ENCODE measurements at regions not wholly inside any gene's neighbourhood (a gene's known extent, or its start where the extent isn't known, plus 50 kb on each side); places are given as distances from the start of the nearest gene placed in this dataset.

DNA sequence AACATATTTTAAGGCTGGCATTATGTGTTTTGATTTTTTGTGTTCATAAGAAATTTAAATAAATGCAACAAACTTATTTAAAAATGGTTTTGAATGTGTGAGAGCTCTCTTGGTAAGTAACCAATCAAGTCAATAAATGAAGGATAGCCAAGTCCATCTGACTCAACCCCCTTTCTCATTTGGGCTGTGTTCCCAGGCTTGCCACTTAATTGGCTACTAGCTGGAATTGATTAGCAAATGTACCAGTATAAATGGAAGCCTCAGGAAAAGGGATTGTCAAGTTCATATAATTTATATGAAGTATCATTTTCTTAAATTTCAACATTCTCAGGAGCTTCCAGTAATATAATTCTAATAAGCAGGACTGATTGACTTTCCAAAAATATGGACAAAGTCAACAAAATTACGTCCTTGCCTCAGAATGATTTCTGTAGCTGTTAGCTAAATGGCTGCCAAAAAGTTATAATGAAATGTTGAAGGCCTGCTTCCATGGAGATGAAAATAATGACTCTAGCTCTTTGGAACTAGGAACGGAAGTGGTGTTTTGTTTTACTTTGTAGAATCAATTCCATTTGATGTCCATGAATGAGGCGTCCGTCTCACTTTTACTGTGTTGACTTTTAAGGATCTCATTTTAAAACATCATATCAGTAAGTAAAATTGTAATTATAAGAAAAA is 614.9 kb downstream of the CDH26 start:
- H3K36me3 Mint-ChIP-seq (ENCODE audit: low read depth) = no peaks in the 10 kb centered on the region

GRCh38 chr20:60576236-60576635 is 618.0 kb downstream of the CDH26 start:
- Mint-ChIP-seq H3K9me3 (no peaks in the 10 kb centered on the region), H3K27me3 (ENCODE audit: low read depth) (no peaks in the 10 kb centered on the region), H3K36me3 (ENCODE audit: low read depth) (no peaks in the 10 kb centered on the region), H3K4me1 (ENCODE audit: low read depth) (no peaks in the 10 kb centered on the region), H3K27ac (no peak overlapping the region), H3K4me3 (no peak overlapping the region)
- no peak for DNase-seq
- CTCF ChIA-PET = no interaction called here
- intact Hi-C loops (cut with micrococcal nuclease) = no loop called here

More for the DNA sequence above, 614.9 kb downstream of the CDH26 start:
- no peak for DNase-seq
- Mint-ChIP-seq H3K27me3 (ENCODE audit: low read depth) (peaks cover 2% of the 10 kb centered on the region), H3K4me3 (no peak overlapping the region), H3K27ac (no peak overlapping the region), H3K4me1 (ENCODE audit: low read depth) (no peaks in the 10 kb centered on the region), H3K9me3 (no peaks in the 10 kb centered on the region)
- CTCF ChIA-PET = no interaction called here
- intact Hi-C loops (cut with micrococcal nuclease) = no loop called here

GRCh38 chr20:60579941-60580515 is 621.8 kb downstream of the CDH26 start:
- Mint-ChIP-seq H3K27me3 (ENCODE audit: low read depth) (no peaks in the 10 kb centered on the region), H3K27ac (no peak overlapping the region), H3K9me3 (no peaks in the 10 kb centered on the region), H3K4me3 (no peak overlapping the region), H3K4me1 (ENCODE audit: low read depth) (no peaks in the 10 kb centered on the region), H3K36me3 (ENCODE audit: low read depth) (no peaks in the 10 kb centered on the region)
- CTCF ChIA-PET = no interaction called here
- intact Hi-C loops (cut with micrococcal nuclease) = no loop called here
- no peak for DNase-seq

DNA sequence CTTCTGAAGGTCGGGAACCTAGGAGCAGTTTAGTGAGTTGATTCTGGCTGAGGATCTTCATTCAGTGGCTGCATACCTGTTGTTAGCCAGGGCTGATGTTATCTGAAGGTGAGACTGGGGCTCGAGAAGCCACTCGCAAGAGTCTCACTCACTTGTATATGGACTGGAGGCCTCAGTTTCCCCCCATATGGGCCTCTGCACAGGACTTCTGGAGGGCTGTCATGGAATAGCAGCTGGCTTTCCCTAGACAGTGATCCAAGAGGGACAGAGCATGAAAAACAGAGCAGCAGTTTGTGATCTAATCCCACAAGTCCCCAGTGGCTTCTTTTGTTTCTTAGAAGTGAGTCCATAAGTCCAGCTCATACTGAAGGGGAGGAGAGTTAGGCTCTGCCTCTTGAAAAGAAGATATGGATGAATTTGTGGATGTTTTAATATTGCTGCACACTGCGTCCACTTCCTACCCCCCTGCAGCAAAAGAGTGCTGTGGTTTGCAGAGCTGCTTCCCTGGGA is 623.4 kb downstream of the CDH26 start:
- Mint-ChIP-seq H3K9me3 (no peaks in the 10 kb centered on the region), H3K4me1 (ENCODE audit: low read depth) (no peaks in the 10 kb centered on the region)
- DNase-seq = no peak

DNA sequence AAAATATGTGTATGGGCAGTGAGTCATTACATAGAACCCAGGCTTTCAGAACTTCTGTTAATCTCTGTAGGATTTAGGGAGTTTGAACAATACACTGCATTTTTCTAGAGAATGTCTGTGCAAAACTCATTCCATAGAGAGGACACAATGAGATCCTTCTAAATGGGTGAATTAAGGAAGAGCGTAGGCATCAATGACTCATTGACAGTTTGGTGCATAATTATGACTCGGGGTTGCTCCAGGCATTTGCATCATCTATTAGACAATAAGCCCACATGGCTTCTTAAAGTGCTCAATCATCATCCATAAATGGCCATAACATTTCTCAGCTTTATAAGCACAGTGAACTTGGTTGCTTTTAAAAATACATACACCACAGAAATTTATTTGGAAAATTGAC is 625.5 kb downstream of the CDH26 start:
- no peaks in the 10 kb centered on the region for H3K27me3 Mint-ChIP-seq (ENCODE audit: low read depth)
- H3K9me3 Mint-ChIP-seq = no peaks in the 10 kb centered on the region
- intact Hi-C loops (cut with micrococcal nuclease) = no loop called here
- DNase-seq = no peak
- no peaks in the 10 kb centered on the region for H3K36me3 Mint-ChIP-seq (ENCODE audit: low read depth)
- CTCF ChIA-PET = no interaction called here
- H3K4me1 Mint-ChIP-seq (ENCODE audit: low read depth) = no peaks in the 10 kb centered on the region
- no peak overlapping the region for H3K27ac Mint-ChIP-seq
- H3K4me3 Mint-ChIP-seq = no peak overlapping the region

More for the DNA sequence above, 623.4 kb downstream of the CDH26 start:
- Mint-ChIP-seq H3K27ac (no peak overlapping the region), H3K4me3 (no peak overlapping the region), H3K36me3 (ENCODE audit: low read depth) (no peaks in the 10 kb centered on the region), H3K27me3 (ENCODE audit: low read depth) (no peaks in the 10 kb centered on the region)
- intact Hi-C loops (cut with micrococcal nuclease) = no loop called here
- CTCF ChIA-PET = no interaction called here

DNA sequence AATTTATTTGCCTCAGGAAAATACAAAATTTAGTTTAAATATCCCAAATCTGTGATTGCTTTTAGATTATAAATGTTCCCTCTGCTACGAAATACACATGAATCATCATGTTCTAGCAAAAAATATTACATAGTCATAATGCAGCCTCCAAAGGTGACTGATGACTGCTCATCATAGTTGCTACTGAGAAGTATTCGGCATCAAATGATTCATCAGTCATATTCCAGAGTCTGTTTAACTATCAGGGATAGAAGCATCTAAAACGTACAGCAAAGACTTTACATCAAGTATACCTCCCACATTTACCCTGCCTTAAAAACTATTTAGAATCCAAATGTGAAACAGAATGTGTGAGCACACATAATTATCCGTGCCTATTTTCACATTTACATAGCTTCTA is 626.0 kb downstream of the CDH26 start:
- Mint-ChIP-seq H3K36me3 (ENCODE audit: low read depth) (no peaks in the 10 kb centered on the region), H3K4me3 (no peak overlapping the region), H3K9me3 (no peaks in the 10 kb centered on the region), H3K4me1 (ENCODE audit: low read depth) (no peaks in the 10 kb centered on the region), H3K27ac (no peak overlapping the region), H3K27me3 (ENCODE audit: low read depth) (no peaks in the 10 kb centered on the region)
- CTCF ChIA-PET = no interaction called here
- intact Hi-C loops (cut with micrococcal nuclease) = no loop called here
- DNase-seq = no peak

DNA sequence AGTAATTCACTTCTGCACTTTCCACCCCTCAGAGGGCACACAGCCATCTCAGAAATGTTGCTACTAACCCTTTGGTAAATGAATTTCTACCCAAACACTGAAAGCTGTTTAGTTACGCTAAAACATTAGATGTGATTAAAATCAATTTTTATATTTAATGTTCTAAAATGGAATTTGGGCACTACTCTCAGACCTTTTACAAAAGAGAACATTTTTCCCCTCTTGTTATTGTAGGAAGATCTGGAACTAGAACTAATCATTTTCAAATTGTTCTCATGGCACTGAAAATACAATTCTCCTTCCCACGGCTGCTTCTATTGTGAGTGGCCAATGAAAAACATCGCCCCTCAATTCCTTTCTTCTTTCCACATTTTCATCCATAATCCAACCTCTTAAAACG is 627.4 kb downstream of the CDH26 start:
- Mint-ChIP-seq H3K9me3 (no peaks in the 10 kb centered on the region), H3K36me3 (ENCODE audit: low read depth) (no peaks in the 10 kb centered on the region), H3K27ac (no peak overlapping the region), H3K27me3 (ENCODE audit: low read depth) (no peaks in the 10 kb centered on the region), H3K4me1 (ENCODE audit: low read depth) (no peaks in the 10 kb centered on the region), H3K4me3 (no peak overlapping the region)
- CTCF ChIA-PET = no interaction called here
- no peak for DNase-seq
- intact Hi-C loops (cut with micrococcal nuclease) = no loop called here

DNA sequence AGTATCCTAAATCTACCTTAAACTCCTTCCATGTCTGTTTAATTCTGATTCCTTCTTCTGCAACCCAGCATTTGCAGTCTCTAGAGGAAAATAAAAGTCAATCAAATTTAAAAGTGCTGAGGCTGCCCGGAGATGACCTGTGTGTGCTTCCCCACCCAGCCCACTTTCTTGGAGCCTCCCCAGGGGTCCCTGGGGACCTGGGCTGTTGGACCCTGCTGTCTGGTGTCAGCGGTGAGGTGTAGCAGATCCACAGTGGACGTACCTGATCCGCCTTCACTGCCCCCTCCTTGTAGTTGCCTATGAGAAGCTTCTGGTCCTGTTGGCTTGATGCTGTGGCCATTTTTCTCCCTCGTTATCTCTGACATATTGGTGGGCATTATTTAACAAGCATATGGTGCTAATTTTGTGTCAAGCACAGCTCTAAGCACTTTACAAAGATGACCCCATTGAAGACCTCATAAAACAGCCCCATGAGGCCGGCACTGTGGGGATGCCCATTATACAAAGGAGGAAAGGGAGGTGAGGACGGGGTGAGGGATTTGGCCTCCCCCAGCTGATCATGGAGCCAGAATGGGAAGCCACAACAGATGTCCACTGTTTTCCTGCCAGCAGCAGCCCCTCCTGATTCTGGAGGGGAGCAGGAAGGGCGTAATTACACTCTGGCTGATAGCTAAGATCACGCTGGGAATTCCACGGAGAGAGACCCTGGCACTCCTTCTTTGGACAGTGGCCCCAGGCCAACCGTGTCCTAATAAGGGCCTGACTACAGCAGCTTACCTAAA is 628.2 kb downstream of the CDH26 start:
- Mint-ChIP-seq H3K27ac (no peak overlapping the region), H3K4me3 (no peak overlapping the region), H3K9me3 (no peaks in the 10 kb centered on the region), H3K36me3 (ENCODE audit: low read depth) (no peaks in the 10 kb centered on the region), H3K4me1 (ENCODE audit: low read depth) (no peaks in the 10 kb centered on the region), H3K27me3 (ENCODE audit: low read depth) (peaks cover 6% of the 10 kb centered on the region)
- CTCF ChIA-PET = no interaction called here
- intact Hi-C loops (cut with micrococcal nuclease) = no loop called here
- no peak for DNase-seq

GRCh38 chr20:60587986-60588385 is 629.8 kb downstream of the CDH26 start:
- no peaks in the 10 kb centered on the region for H3K4me1 Mint-ChIP-seq (ENCODE audit: low read depth)
- no peak overlapping the region for H3K27ac Mint-ChIP-seq
- intact Hi-C loops (cut with micrococcal nuclease) = no loop called here
- no peak for DNase-seq
- CTCF ChIA-PET = no interaction called here
- no peaks in the 10 kb centered on the region for H3K9me3 Mint-ChIP-seq
- peaks cover 7% of the 10 kb centered on the region for H3K27me3 Mint-ChIP-seq (ENCODE audit: low read depth)
- H3K36me3 Mint-ChIP-seq (ENCODE audit: low read depth) = no peaks in the 10 kb centered on the region
- H3K4me3 Mint-ChIP-seq = no peak overlapping the region

DNA sequence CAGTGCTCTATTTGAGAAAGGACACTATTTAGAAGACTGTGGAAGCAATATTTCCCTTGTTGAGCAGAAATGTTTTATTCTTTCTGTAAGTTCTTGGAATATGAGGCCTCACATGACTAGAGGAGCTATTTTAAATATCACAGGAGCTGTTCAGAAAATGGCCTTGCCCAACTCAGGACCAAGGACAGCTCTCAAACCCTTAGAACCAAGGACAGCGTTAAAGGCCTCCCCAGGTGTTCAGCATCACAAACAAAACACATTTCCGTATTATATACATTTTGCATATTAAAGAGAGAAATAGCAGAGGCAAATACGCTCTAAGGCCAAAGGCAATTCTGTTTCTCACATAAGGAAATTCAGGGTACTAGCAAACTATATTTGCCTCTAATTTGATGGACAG is 631.4 kb downstream of the CDH26 start:
- no peaks in the 10 kb centered on the region for H3K36me3 Mint-ChIP-seq (ENCODE audit: low read depth)

GRCh38 chr20:60591172-60591799 is 633.1 kb downstream of the CDH26 start:
- Mint-ChIP-seq H3K27ac (no peak overlapping the region), H3K36me3 (ENCODE audit: low read depth) (no peaks in the 10 kb centered on the region), H3K27me3 (ENCODE audit: low read depth) (peaks cover 8% of the 10 kb centered on the region), H3K4me1 (ENCODE audit: low read depth) (no peaks in the 10 kb centered on the region), H3K4me3 (no peak overlapping the region), H3K9me3 (no peaks in the 10 kb centered on the region)
- CTCF ChIA-PET = no interaction called here
- intact Hi-C loops (cut with micrococcal nuclease) = no loop called here
- DNase-seq = no peak

More for the DNA sequence above, 631.4 kb downstream of the CDH26 start:
- intact Hi-C loops (cut with micrococcal nuclease) = no loop called here
- Mint-ChIP-seq H3K27ac (no peak overlapping the region), H3K4me1 (ENCODE audit: low read depth) (no peaks in the 10 kb centered on the region), H3K27me3 (ENCODE audit: low read depth) (peaks cover 8% of the 10 kb centered on the region), H3K4me3 (no peak overlapping the region), H3K9me3 (no peaks in the 10 kb centered on the region)
- peak; percentile 8 for DNase-seq
- CTCF ChIA-PET = no interaction called here

GRCh38 chr20:60598528-60598927 is 640.3 kb downstream of the CDH26 start:
- CTCF ChIA-PET = no interaction called here
- no peaks in the 10 kb centered on the region for H3K4me1 Mint-ChIP-seq (ENCODE audit: low read depth)
- H3K9me3 Mint-ChIP-seq = no peaks in the 10 kb centered on the region
- H3K36me3 Mint-ChIP-seq (ENCODE audit: low read depth) = no peaks in the 10 kb centered on the region
- H3K27me3 Mint-ChIP-seq (ENCODE audit: low read depth) = peaks cover 2% of the 10 kb centered on the region
- no peak overlapping the region for H3K4me3 Mint-ChIP-seq
- H3K27ac Mint-ChIP-seq = no peak overlapping the region
- intact Hi-C loops (cut with micrococcal nuclease) = no loop called here
- no peak for DNase-seq

Measured in activated naive CD4-positive, alpha-beta T cell treated with anti-CD3 and anti-CD28 coated beads for 36 hours (primary cell).